ENCODE measurements at regions not wholly inside any gene's neighbourhood (a gene's known extent, or its start where the extent isn't known, plus 50 kb on each side); places are given as distances from the start of the nearest gene placed in this dataset.

GRCh38 chr5:176187276-176188062, 50.8 kb upstream of the SIMC1 start:
- DNase-seq: peak; percentile 38
- no peaks in the 10 kb centered on the region for H3K36me3 ChIP-seq (replicated peaks; ENCODE audit: control insufficient read depth, insufficient read depth, low read length)
- H3K27me3 ChIP-seq (ENCODE audit: control insufficient read depth, insufficient read depth, low read length): no peaks in the 10 kb centered on the region
- H3K4me3 ChIP-seq (ENCODE audit: insufficient read depth, low read depth, low read length): no peak overlapping the region

GRCh38 chr5:176188085-176188484, 50.1 kb upstream of the SIMC1 start:
- Histone ChIP-seq H3K4me3 (ENCODE audit: insufficient read depth, low read depth, low read length) (no peak overlapping the region), H3K27me3 (ENCODE audit: control insufficient read depth, insufficient read depth, low read length) (no peaks in the 10 kb centered on the region), H3K36me3 (replicated peaks; ENCODE audit: control insufficient read depth, insufficient read depth, low read length) (no peaks in the 10 kb centered on the region)
- DNase-seq: no peak
